ENCODE measurements at regions not wholly inside any gene's neighbourhood (a gene's known extent, or its start where the extent isn't known, plus 50 kb on each side); places are given as distances from the start of the nearest gene placed in this dataset.

DNA sequence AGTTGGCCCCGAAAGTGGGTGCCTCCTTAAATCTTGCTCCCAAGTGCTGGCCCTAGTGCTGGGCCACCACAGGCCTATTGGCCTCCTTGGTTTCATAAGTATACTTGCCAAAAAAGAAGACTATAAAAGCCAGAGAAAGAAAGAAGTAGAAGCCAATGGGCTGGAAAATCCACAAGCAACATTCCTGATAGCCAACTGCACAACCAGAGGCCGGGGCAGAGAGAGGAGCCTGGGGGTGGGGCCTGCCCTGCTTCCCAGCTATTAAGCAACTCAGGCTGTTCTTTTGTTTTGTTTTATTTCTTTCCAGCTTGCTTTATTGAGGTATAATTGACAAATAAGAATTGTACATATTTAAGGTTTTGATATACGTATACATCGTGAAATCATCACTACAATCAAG is 177.2 kb upstream of the NTF3 start:
- TF ChIP-seq, protein P1, sequence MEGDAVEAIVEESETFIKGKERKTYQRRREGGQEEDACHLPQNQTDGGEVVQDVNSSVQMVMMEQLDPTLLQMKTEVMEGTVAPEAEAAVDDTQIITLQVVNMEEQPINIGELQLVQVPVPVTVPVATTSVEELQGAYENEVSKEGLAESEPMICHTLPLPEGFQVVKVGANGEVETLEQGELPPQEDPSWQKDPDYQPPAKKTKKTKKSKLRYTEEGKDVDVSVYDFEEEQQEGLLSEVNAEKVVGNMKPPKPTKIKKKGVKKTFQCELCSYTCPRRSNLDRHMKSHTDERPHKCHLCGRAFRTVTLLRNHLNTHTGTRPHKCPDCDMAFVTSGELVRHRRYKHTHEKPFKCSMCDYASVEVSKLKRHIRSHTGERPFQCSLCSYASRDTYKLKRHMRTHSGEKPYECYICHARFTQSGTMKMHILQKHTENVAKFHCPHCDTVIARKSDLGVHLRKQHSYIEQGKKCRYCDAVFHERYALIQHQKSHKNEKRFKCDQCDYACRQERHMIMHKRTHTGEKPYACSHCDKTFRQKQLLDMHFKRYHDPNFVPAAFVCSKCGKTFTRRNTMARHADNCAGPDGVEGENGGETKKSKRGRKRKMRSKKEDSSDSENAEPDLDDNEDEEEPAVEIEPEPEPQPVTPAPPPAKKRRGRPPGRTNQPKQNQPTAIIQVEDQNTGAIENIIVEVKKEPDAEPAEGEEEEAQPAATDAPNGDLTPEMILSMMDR (IDR thresholded peaks at IDR 0.05; ENCODE audit: extremely low read depth in 1 of 2, insufficient read depth in 1 of 2, low read depth in 1 of 2, low read length in 2 of 2) = no peak
- no peak for TF ChIP-seq POLR2A (IDR thresholded peaks at IDR 0.05; ENCODE audit: low read depth, low read length)
- no peak for TF ChIP-seq POLR2AphosphoS5 (IDR thresholded peaks at IDR 0.05; ENCODE audit: insufficient read depth, low read depth, low read length)
- no peak for TF ChIP-seq MAX (IDR thresholded peaks at IDR 0.05; ENCODE audit: insufficient read depth, insufficient read length)
- no peak for TF ChIP-seq EZH2 (IDR thresholded peaks at IDR 0.05; ENCODE audit: borderline replicate concordance, low read depth, low read length, severe bottlenecking)
- no peak for TF ChIP-seq JUN (IDR thresholded peaks at IDR 0.05; ENCODE audit: borderline replicate concordance, insufficient read depth, insufficient read length, low read depth)

All from endothelial cell of umbilical vein (primary cell).